NT2/D1 (cell line): ENCODE measurements at regions not wholly inside any gene's neighbourhood (a gene's known extent, or its start where the extent isn't known, plus 50 kb on each side); places are given as distances from the start of the nearest gene placed in this dataset.

Experiments used
- SUZ12 ChIP-seq: IDR thresholded peaks from 2 replicates; pipeline ENCODE4 v1.6.1; 2011; ENCODE audit not compliant: insufficient read length, insufficient read depth; ENCODE audit errors: extremely low read depth
- YY1 ChIP-seq: IDR thresholded peaks from 2 replicates; pipeline ENCODE4 v1.6.1; 2011; ENCODE audit not compliant: insufficient read length, insufficient read depth
- ZNF274 ChIP-seq: IDR thresholded peaks from 2 replicates; pipeline ENCODE4 v1.6.1; 2011; ENCODE audit warnings: mild to moderate bottlenecking, low read depth, low read length

DNA sequence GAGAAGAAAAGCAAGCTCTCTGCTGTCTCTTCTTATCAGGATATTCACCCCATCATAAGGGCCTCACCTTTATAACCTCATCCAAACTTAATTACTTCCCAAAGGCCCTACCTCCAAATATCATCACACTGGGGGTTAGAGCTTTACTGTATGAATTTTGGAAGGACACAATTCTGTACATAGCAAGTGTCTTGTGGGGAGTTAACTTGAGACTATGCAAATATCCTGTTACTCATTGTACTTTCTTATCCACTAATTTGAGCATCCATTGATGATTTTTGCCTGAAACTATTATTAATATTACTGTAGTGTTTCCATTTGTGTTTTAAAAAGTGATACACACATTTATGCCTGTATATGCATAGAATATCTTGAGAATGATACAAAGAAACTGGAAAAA lies 129.1 kb upstream of the IVNS1ABP start:
- TF ChIP-seq YY1 = no peak
- no peak for TF ChIP-seq ZNF274
- no peak for TF ChIP-seq SUZ12
